ENCODE measurements at regions not wholly inside any gene's neighbourhood (a gene's known extent, or its start where the extent isn't known, plus 50 kb on each side); places are given as distances from the start of the nearest gene placed in this dataset.
"Not testable (repeated sequence)": the region's sequence is repeated elsewhere in the genome, so short reads cannot be mapped to it uniquely, and the experiment has no call there.

GRCh38 chr11:105357146-105357545 is 217.6 kb upstream of the CARD18 start:
- intact Hi-C loops (cut with DNase I; ENCODE audit: low total_unique reads), result no loop called here
- H3K4me3 ChIP-seq (ENCODE audit: low read depth, poor library complexity, severe bottlenecking), result no peak overlapping the region
- TF ChIP-seq POLR2A (IDR thresholded peaks at IDR 0.05) (no peak), CTCF (IDR thresholded peaks at IDR 0.05) (no peak)
- 84 to 100% methylated on average over 1 of the region's 1 CpG for WGBS, 2 donors
- DNase-seq (ENCODE audit: low spot score in 2 of 2), result no peak

GRCh38 chr11:105349867-105350266 is 210.3 kb upstream of the CARD18 start:
- H3K4me3 ChIP-seq (ENCODE audit: low read depth, poor library complexity, severe bottlenecking); intact Hi-C loops (cut with DNase I; ENCODE audit: low total_unique reads); DNase-seq (ENCODE audit: low spot score in 2 of 2): not testable (repeated sequence)
- 77 to 90% methylated on average over 3 of the region's 3 CpGs for WGBS, 2 donors

GRCh38 chr11:105344938-105345337 is 205.4 kb upstream of the CARD18 start:
- 94 to 97% methylated on average over 1 of the region's 1 CpG for WGBS, 2 donors
- intact Hi-C loops (cut with DNase I; ENCODE audit: low total_unique reads), result no loop called here

GRCh38 chr11:105334025-105334714 is 194.6 kb upstream of the CARD18 start:
- no peak for DNase-seq (ENCODE audit: low spot score in 2 of 2)

More at GRCh38 chr11:105344938-105345337, 205.4 kb upstream of the CARD18 start:
- TF ChIP-seq CTCF (IDR thresholded peaks at IDR 0.05), result no peak
- TF ChIP-seq POLR2A (IDR thresholded peaks at IDR 0.05), result no peak
- no peak overlapping the region for H3K4me3 ChIP-seq (ENCODE audit: low read depth, poor library complexity, severe bottlenecking)
- DNase-seq (ENCODE audit: low spot score in 2 of 2), result no peak

GRCh38 chr11:105333153-105333552 is 193.6 kb upstream of the CARD18 start:
- intact Hi-C loops (cut with DNase I; ENCODE audit: low total_unique reads), result no loop called here
- TF ChIP-seq POLR2A (IDR thresholded peaks at IDR 0.05) (no peak), CTCF (IDR thresholded peaks at IDR 0.05) (no peak)
- DNase-seq (ENCODE audit: low spot score in 2 of 2), result no peak
- 80 to 94% methylated on average over 3 of the region's 3 CpGs for WGBS, 2 donors
- no peak overlapping the region for H3K4me3 ChIP-seq (ENCODE audit: low read depth, poor library complexity, severe bottlenecking)

More at GRCh38 chr11:105334025-105334714, 194.6 kb upstream of the CARD18 start:
- 82 to 90% methylated on average over 6 to 11 of the region's 11 CpGs for WGBS, 2 donors
- intact Hi-C loops (cut with DNase I; ENCODE audit: low total_unique reads), result no loop called here
- H3K4me3 ChIP-seq (ENCODE audit: low read depth, poor library complexity, severe bottlenecking), result no peak overlapping the region
- TF ChIP-seq POLR2A (IDR thresholded peaks at IDR 0.05) (no peak), CTCF (IDR thresholded peaks at IDR 0.05) (no peak)

GRCh38 chr11:105332171-105332570 is 192.6 kb upstream of the CARD18 start:
- no peak for DNase-seq (ENCODE audit: low spot score in 2 of 2)
- intact Hi-C loops (cut with DNase I; ENCODE audit: low total_unique reads), result no loop called here
- no peak for TF ChIP-seq CTCF (IDR thresholded peaks at IDR 0.05)
- TF ChIP-seq POLR2A (IDR thresholded peaks at IDR 0.05), result no peak
- 71 to 77% methylated on average over 3 of the region's 3 CpGs for WGBS, 2 donors
- H3K4me3 ChIP-seq (ENCODE audit: low read depth, poor library complexity, severe bottlenecking), result no peak overlapping the region

Measured in lower leg skin (tissue), 4 donors.